ENCODE measurements at regions not wholly inside any gene's neighbourhood (a gene's known extent, or its start where the extent isn't known, plus 50 kb on each side); places are given as distances from the start of the nearest gene placed in this dataset.

GRCh38 chr18:39751921-39752320 lies 2186.3 kb upstream of the CELF4 start:
- no peak for DNase-seq (ENCODE audit: low read depth in 2 of 2)

GRCh38 chr18:39751161-39751560 lies 2185.6 kb upstream of the CELF4 start:
- no peak for DNase-seq (ENCODE audit: low read depth in 2 of 2)

- no peak for DNase-seq (ENCODE audit: low read depth in 2 of 2)
Observed at GRCh38 chr18:39749154-39749553, 2183.6 kb upstream of the CELF4 start.

- no peak for DNase-seq (ENCODE audit: low read depth in 2 of 2)
Observed at GRCh38 chr18:39748727-39749126, 2183.1 kb upstream of the CELF4 start.

- DNase-seq (ENCODE audit: low read depth in 2 of 2), result no peak
Observed at GRCh38 chr18:39746201-39746600, 2180.6 kb upstream of the CELF4 start.

- no peak for DNase-seq (ENCODE audit: low read depth in 2 of 2)
Observed at GRCh38 chr18:39743463-39743862, 2177.9 kb upstream of the CELF4 start.

GRCh38 chr18:39741755-39742466 lies 2176.3 kb upstream of the CELF4 start:
- no peak for DNase-seq (ENCODE audit: low read depth in 2 of 2)

GRCh38 chr18:39737869-39738268 lies 2172.3 kb upstream of the CELF4 start:
- DNase-seq (ENCODE audit: low read depth in 2 of 2), result no peak

GRCh38 chr18:39732918-39733317 lies 2167.3 kb upstream of the CELF4 start:
- DNase-seq (ENCODE audit: low read depth in 2 of 2), result no peak

- DNase-seq (ENCODE audit: low read depth in 2 of 2), result no peak
Observed at GRCh38 chr18:39730606-39731005, 2165.0 kb upstream of the CELF4 start.

- DNase-seq (ENCODE audit: low read depth in 2 of 2), result no peak
Observed at GRCh38 chr18:39724652-39725051, 2159.1 kb upstream of the CELF4 start.

- no peak for DNase-seq (ENCODE audit: low read depth in 2 of 2)
Observed at GRCh38 chr18:39721712-39722111, 2156.1 kb upstream of the CELF4 start.

- no peak for DNase-seq (ENCODE audit: low read depth in 2 of 2)
Observed at GRCh38 chr18:39713961-39714360, 2148.4 kb upstream of the CELF4 start.

- no peak for DNase-seq (ENCODE audit: low read depth in 2 of 2)
Observed at GRCh38 chr18:39711701-39712100, 2146.1 kb upstream of the CELF4 start.

GRCh38 chr18:39705362-39705761 lies 2139.8 kb upstream of the CELF4 start:
- DNase-seq (ENCODE audit: low read depth in 2 of 2), result no peak

- no peak for DNase-seq (ENCODE audit: low read depth in 2 of 2)
Observed at GRCh38 chr18:39702888-39703287, 2137.3 kb upstream of the CELF4 start.

- DNase-seq (ENCODE audit: low read depth in 2 of 2), result no peak
Observed at GRCh38 chr18:39701839-39702238, 2136.2 kb upstream of the CELF4 start.

- no peak for DNase-seq (ENCODE audit: low read depth in 2 of 2)
Observed at GRCh38 chr18:39701055-39701783, 2135.6 kb upstream of the CELF4 start.

- DNase-seq (ENCODE audit: low read depth in 2 of 2), result no peak
Observed at GRCh38 chr18:39699340-39699964, 2133.9 kb upstream of the CELF4 start.

GRCh38 chr18:39698436-39698835 lies 2132.8 kb upstream of the CELF4 start:
- no peak for DNase-seq (ENCODE audit: low read depth in 2 of 2)

GRCh38 chr18:39693359-39693758 lies 2127.8 kb upstream of the CELF4 start:
- DNase-seq (ENCODE audit: low read depth in 2 of 2), result no peak

- no peak for DNase-seq (ENCODE audit: low read depth in 2 of 2)
Observed at GRCh38 chr18:39692367-39693015, 2126.9 kb upstream of the CELF4 start.

Data from stimulated activated CD4-positive, alpha-beta T cell treated with anti-CD3 and anti-CD28 coated beads, Interleukin-1b, Interleukin-23, amount 100 ng/mL, for 1 hour (primary cell).